ENCODE measurements at regions not wholly inside any gene's neighbourhood (a gene's known extent, or its start where the extent isn't known, plus 50 kb on each side); places are given as distances from the start of the nearest gene placed in this dataset.

DNA sequence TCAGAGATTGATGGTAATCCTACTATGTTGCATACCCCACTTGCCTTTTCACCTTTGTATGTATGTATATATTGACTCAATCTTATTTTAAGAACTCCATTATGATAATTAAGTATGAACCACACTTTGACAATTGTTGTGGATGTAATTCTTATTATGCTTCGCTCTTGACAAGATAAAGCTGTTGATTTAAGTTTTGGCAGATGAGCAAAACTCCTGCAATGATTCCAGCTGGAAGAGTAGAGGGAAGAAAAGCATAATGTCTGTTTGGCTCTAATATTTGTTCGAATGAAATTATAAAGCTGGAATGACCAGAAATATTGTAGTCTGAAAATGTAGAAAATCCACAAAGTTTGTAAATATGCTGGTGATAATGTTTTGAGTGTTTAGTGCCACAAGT is 83.8 kb upstream of the AKR1E2 start:
- no peak overlapping the region for H3K4me2 ChIP-seq (ENCODE audit: low read length)
- H3K4me1 ChIP-seq (ENCODE audit: control insufficient read depth, low read length), result no peaks in the 10 kb centered on the region
- TF ChIP-seq, protein P1, sequence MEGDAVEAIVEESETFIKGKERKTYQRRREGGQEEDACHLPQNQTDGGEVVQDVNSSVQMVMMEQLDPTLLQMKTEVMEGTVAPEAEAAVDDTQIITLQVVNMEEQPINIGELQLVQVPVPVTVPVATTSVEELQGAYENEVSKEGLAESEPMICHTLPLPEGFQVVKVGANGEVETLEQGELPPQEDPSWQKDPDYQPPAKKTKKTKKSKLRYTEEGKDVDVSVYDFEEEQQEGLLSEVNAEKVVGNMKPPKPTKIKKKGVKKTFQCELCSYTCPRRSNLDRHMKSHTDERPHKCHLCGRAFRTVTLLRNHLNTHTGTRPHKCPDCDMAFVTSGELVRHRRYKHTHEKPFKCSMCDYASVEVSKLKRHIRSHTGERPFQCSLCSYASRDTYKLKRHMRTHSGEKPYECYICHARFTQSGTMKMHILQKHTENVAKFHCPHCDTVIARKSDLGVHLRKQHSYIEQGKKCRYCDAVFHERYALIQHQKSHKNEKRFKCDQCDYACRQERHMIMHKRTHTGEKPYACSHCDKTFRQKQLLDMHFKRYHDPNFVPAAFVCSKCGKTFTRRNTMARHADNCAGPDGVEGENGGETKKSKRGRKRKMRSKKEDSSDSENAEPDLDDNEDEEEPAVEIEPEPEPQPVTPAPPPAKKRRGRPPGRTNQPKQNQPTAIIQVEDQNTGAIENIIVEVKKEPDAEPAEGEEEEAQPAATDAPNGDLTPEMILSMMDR (IDR thresholded peaks at IDR 0.05; ENCODE audit: low read depth, low read length, poor library complexity, severe bottlenecking), result no peak
- no peak for TF ChIP-seq EZH2phosphoT487 (IDR thresholded peaks at IDR 0.05; ENCODE audit: borderline replicate concordance, low read length)
- H3K79me2 ChIP-seq (ENCODE audit: control insufficient read depth, low read length), result no peaks in the 10 kb centered on the region
- H3K27ac ChIP-seq (ENCODE audit: low read depth, low read length), result no peak overlapping the region
- H3K27me3 ChIP-seq (ENCODE audit: control insufficient read depth, low read length), result no peaks in the 10 kb centered on the region
- no peaks in the 10 kb centered on the region for H3K9me2 ChIP-seq (replicated peaks; ENCODE audit: control insufficient read depth, low read length)
- no peaks in the 10 kb centered on the region for H3K9me3 ChIP-seq (ENCODE audit: control insufficient read depth, insufficient read depth, low read length)
- no peaks in the 10 kb centered on the region for H3K36me3 ChIP-seq (ENCODE audit: control insufficient read depth, low read length)
- no peaks in the 10 kb centered on the region for H4K20me1 ChIP-seq (ENCODE audit: control insufficient read depth, insufficient read depth, low read depth, low read length)
- no peak overlapping the region for H3K4me3 ChIP-seq (ENCODE audit: low read length)
- no peaks in the 10 kb centered on the region for H3F3A ChIP-seq (ENCODE audit: control insufficient read depth, insufficient read depth)

DNA sequence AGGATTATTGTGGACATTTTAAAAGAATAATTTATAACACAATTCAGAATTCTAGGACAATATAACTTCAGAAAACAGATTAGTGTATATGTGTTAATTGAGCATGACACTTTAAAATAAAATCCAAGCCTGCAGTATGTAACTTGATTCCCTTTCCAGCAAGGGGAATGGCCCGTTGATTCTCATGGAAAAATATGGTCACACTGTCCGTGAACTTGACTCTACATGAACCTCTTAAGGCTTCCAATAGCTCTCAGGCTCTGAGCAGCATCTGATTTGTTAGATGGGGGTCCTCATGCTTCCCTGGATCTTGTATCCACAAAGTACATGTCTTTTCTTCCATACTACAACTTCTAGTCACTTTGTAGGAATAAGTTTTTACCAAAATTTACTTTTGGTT is 85.5 kb upstream of the AKR1E2 start:
- H3K4me2 ChIP-seq (ENCODE audit: low read length), result no peak overlapping the region
- H3K27me3 ChIP-seq (ENCODE audit: control insufficient read depth, low read length), result no peaks in the 10 kb centered on the region
- H3K4me1 ChIP-seq (ENCODE audit: control insufficient read depth, low read length), result no peaks in the 10 kb centered on the region
- no peaks in the 10 kb centered on the region for H3K36me3 ChIP-seq (ENCODE audit: control insufficient read depth, low read length)
- H3K9me2 ChIP-seq (replicated peaks; ENCODE audit: control insufficient read depth, low read length), result no peaks in the 10 kb centered on the region
- H3K9me3 ChIP-seq (ENCODE audit: control insufficient read depth, insufficient read depth, low read length), result no peaks in the 10 kb centered on the region
- H3F3A ChIP-seq (ENCODE audit: control insufficient read depth, insufficient read depth), result no peaks in the 10 kb centered on the region
- H3K27ac ChIP-seq (ENCODE audit: low read depth, low read length), result no peak overlapping the region
- H3K79me2 ChIP-seq (ENCODE audit: control insufficient read depth, low read length), result no peaks in the 10 kb centered on the region
- H4K20me1 ChIP-seq (ENCODE audit: control insufficient read depth, insufficient read depth, low read depth, low read length), result no peaks in the 10 kb centered on the region
- no peak overlapping the region for H3K4me3 ChIP-seq (ENCODE audit: low read length)
- TF ChIP-seq, protein P1 (IDR thresholded peaks at IDR 0.05; ENCODE audit: low read depth, low read length, poor library complexity, severe bottlenecking), result no peak
- no peak for TF ChIP-seq EZH2phosphoT487 (IDR thresholded peaks at IDR 0.05; ENCODE audit: borderline replicate concordance, low read length)

DNA sequence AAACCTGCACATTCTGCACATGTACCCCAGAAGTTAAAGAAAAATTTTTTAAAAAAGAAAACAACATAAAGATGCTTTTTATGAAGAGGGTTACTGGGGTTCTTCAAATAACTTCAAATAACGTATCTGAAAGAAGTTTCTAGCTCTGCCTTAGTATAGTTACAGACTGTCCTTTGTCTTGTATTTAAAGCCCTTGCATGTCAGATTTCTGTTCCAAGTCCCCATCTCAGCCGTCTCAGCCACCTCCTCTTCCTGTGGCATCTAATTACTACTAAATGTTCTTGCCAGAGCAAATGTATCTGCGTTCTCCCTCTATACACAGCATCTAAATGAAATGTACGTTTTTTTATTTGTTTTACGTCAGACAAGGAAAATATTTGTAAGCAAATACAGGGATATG is 89.4 kb upstream of the AKR1E2 start:
- no peaks in the 10 kb centered on the region for H3K27me3 ChIP-seq (ENCODE audit: control insufficient read depth, low read length)
- H3K27ac ChIP-seq (ENCODE audit: low read depth, low read length), result no peak overlapping the region
- H3K79me2 ChIP-seq (ENCODE audit: control insufficient read depth, low read length), result no peaks in the 10 kb centered on the region
- H3K4me1 ChIP-seq (ENCODE audit: control insufficient read depth, low read length), result no peaks in the 10 kb centered on the region
- H3K4me3 ChIP-seq (ENCODE audit: low read length), result no peak overlapping the region
- H3K36me3 ChIP-seq (ENCODE audit: control insufficient read depth, low read length), result no peaks in the 10 kb centered on the region
- TF ChIP-seq, protein P1 (IDR thresholded peaks at IDR 0.05; ENCODE audit: low read depth, low read length, poor library complexity, severe bottlenecking), result no peak
- TF ChIP-seq EZH2phosphoT487 (IDR thresholded peaks at IDR 0.05; ENCODE audit: borderline replicate concordance, low read length), result no peak
- no peaks in the 10 kb centered on the region for H3K9me3 ChIP-seq (ENCODE audit: control insufficient read depth, insufficient read depth, low read length)
- H3K4me2 ChIP-seq (ENCODE audit: low read length), result no peak overlapping the region
- no peaks in the 10 kb centered on the region for H3F3A ChIP-seq (ENCODE audit: control insufficient read depth, insufficient read depth)
- no peaks in the 10 kb centered on the region for H3K9me2 ChIP-seq (replicated peaks; ENCODE audit: control insufficient read depth, low read length)
- no peaks in the 10 kb centered on the region for H4K20me1 ChIP-seq (ENCODE audit: control insufficient read depth, insufficient read depth, low read depth, low read length)

DNA sequence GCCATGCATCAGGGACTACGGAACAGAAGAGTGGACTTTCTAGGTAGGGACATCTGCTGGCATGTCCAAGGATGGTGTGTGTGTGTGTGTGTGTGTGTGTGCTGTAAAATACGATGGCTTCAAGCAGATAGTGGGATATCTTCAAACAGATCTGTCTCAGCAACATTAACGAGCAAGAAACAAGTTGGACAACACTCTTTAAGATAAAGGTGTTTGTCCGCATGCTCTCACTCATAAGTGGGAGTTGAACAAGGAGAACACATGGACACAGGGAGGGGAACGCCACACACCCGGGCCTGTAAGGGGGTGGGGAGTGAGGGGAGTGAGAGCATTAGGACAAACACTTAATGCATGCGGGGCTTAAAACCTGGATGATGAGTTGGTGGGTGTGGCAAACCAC is 89.8 kb upstream of the AKR1E2 start:
- Histone ChIP-seq H3K36me3 (ENCODE audit: control insufficient read depth, low read length) (no peaks in the 10 kb centered on the region), H3K9me2 (replicated peaks; ENCODE audit: control insufficient read depth, low read length) (no peaks in the 10 kb centered on the region)

More for the DNA sequence above, 89.8 kb upstream of the AKR1E2 start:
- no peaks in the 10 kb centered on the region for H3K4me1 ChIP-seq (ENCODE audit: control insufficient read depth, low read length)
- no peaks in the 10 kb centered on the region for H3K79me2 ChIP-seq (ENCODE audit: control insufficient read depth, low read length)
- no peak overlapping the region for H3K4me2 ChIP-seq (ENCODE audit: low read length)
- no peaks in the 10 kb centered on the region for H3F3A ChIP-seq (ENCODE audit: control insufficient read depth, insufficient read depth)
- H3K27ac ChIP-seq (ENCODE audit: low read depth, low read length), result no peak overlapping the region
- H4K20me1 ChIP-seq (ENCODE audit: control insufficient read depth, insufficient read depth, low read depth, low read length), result no peaks in the 10 kb centered on the region
- no peaks in the 10 kb centered on the region for H3K9me3 ChIP-seq (ENCODE audit: control insufficient read depth, insufficient read depth, low read length)
- no peak for TF ChIP-seq EZH2phosphoT487 (IDR thresholded peaks at IDR 0.05; ENCODE audit: borderline replicate concordance, low read length)
- TF ChIP-seq, protein P1 (IDR thresholded peaks at IDR 0.05; ENCODE audit: low read depth, low read length, poor library complexity, severe bottlenecking), result no peak
- H3K4me3 ChIP-seq (ENCODE audit: low read length), result no peak overlapping the region
- H3K27me3 ChIP-seq (ENCODE audit: control insufficient read depth, low read length), result no peaks in the 10 kb centered on the region
